Left renal cortex interstitium (tissue), 4 donors: ENCODE measurements at regions not wholly inside any gene's neighbourhood (a gene's known extent, or its start where the extent isn't known, plus 50 kb on each side); places are given as distances from the start of the nearest gene placed in this dataset.

Source experiments
- DNase-seq, 4 donors: peaks; one replicate each; pipeline ENCODE4 v3.0.0-alpha.2; 2013; ENCODE audit warnings: low read depth in 4 of 4, low spot score in 2 of 4, missing footprints in 1 of 4

DNA sequence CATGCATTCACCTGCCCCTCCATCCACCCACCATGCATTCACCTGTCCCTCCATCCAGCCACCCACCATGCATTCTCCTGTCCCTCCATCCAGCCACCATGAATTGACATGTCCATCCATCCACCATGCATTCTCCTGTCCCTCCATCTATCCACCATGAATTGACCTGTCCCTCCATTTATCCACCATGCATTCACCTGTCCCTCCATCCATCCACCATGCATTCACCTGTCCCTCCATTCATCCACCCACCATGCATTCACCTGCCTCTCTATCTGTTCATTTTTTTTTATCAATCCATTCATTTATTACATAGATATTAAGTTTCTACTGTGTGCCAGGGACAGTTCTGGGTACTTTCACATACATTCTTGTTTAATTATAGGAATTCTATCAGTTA, 69.2 kb downstream of the MYCN start:
- DNase-seq: no peak

GRCh38 chr2:16008856-16009255, 68.5 kb downstream of the MYCN start:
- DNase-seq: no peak

DNA sequence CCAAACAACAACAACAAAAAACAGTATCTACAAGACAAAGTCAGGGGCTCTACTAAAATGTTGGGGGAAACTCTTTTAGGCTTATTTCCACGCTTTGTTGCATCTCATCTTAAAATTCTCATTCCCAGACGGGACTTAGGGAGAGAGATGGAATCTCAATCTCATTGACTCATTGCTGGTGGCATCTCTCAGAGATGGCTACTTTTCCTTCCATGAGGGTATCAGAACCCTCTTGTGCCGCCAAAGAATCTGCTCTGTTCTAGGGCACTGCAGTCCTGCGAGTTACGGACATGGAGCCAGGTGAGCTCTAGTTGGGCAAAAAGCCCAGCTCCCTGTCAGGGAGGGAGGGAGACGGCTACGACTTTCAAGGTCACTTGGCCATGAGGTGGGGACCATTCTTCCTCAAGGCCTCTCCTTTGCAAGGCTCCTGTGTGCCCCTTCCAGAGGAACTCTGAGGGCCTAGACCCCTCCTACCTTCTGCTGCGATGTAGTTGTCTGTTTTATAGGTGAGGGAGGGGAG, 68.0 kb downstream of the MYCN start:
- DNase-seq: no peak

GRCh38 chr2:16007167-16007934, 67.0 kb downstream of the MYCN start:
- DNase-seq: no peak

DNA sequence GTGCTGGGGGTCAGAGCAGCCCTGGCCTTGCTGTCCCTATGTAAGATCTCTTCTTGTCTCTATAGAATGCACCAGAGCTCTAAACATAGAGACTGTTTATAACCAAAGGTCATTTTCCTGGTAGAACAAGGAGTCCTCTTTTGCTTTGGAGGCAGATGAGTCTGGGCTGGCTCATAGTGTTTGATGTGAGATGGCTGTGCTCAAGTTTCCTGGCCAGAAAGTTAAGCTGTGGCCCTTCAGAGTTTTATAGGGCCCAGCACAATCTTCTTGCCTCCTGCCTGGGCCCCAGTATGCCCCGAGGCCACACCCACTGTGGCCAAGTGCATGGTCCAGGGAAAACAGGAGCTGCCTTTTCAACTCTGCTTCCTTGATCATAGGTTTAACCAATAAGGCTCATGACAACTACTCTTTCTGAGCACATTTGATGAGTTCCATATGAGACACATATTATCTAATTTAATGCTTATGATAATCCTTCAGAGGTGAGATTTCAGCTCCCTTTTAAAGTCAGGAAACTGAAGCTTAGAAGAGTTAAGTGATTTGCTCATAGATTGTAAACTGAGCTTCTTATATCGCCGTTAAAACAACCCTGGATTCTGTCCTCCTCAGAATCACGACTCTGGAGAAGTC, 66.3 kb downstream of the MYCN start:
- DNase-seq: no peak

DNA sequence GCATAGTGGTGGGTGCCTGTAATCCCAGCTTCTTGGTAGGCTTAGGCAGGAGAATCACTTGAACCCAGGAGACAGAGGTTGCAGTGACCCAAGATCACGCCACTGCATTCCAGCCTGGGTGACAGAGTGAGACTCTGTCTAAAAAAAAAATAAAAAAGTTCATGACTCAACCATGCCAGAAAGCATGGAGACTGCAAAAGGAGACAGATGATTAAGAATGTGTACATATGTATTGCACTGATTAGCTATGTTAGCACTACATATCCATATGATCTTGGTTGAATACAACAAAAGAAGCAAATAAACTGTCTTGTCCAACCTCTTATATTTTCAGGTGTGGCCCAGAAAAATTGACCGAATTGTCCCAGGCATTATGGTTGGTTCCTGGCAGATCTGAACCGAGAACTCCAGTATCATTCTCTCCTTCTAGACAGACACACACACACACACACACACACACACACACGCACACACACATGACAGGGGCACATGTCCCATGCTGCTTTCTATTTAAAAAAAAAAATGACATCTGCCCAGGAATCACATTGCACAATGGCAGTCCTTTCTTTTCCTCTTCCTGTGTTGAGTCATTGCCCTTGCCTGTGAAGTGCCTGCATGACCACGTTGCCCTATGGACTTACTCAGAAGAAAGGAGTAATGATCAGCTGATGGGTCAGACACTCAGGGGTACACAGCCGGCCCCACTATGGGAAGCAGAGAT, 65.6 kb downstream of the MYCN start:
- no peak for DNase-seq

- DNase-seq: no peak
These were observed 65.0 kb downstream of the MYCN start for GRCh38 chr2:16005389-16005788.

DNA sequence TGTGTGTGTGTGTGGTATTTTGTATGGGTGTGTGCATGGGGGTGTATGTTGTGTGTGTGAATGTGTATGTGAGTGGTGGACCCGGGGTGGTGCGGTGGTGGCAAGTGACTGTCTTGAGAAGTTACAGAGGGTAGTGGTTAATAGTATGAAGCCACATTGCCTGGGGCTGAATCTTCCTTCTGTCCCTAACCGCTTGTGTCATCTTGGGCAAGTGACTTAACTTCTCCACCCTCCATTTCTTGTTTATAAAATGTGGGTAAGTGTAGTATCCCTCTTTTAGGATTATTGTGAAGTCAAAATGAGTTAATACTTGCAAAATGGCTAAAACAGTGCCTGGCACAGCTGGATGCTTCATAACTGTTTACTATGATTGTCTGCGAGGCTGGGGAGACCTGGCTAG, 63.5 kb downstream of the MYCN start:
- no peak for DNase-seq

DNA sequence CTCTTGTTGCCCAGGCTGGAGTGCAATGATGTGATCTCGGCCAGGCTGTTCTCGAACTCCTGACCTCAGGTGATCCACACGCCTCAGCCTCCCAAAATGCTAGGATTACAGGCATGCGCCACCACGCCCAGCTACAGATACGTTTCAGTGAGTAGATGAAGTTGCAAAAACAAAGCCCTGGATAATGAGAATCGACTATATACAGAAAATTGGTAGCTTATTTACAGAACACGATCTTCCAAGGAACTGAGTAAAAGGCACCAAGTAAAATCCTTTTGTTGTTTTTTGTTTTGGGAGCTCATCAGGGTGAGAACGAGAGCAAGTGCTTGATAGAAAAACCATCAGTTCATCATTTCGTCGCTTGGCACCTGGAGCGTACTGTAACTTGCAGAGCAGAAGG, 62.8 kb downstream of the MYCN start:
- no peak for DNase-seq

DNA sequence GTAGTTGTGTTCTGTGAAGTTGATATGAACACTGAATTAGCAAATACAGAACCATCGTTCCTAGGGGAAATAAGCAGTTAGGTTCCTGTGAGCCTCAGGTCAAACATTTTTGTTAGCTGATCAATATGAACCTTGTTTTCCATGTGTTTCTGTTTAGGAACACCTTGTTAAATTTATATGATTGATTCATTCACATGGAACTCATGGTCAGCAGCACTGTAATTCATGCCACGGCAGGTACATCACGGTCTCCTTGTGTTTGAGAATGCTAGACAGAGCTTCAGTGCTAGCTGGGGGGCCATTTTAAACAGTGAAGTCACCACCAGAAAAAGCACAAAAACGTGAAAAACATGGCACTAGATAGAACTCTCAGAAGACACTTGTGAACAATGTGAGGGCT, 62.2 kb downstream of the MYCN start:
- no peak for DNase-seq

GRCh38 chr2:16002144-16002543, 61.8 kb downstream of the MYCN start:
- no peak for DNase-seq

GRCh38 chr2:16000642-16001041, 60.3 kb downstream of the MYCN start:
- DNase-seq: no peak

- DNase-seq: no peak
These were observed 59.5 kb downstream of the MYCN start for GRCh38 chr2:15999596-16000469.

- DNase-seq: no peak
These were observed 57.5 kb downstream of the MYCN start for GRCh38 chr2:15997728-15998280.

DNA sequence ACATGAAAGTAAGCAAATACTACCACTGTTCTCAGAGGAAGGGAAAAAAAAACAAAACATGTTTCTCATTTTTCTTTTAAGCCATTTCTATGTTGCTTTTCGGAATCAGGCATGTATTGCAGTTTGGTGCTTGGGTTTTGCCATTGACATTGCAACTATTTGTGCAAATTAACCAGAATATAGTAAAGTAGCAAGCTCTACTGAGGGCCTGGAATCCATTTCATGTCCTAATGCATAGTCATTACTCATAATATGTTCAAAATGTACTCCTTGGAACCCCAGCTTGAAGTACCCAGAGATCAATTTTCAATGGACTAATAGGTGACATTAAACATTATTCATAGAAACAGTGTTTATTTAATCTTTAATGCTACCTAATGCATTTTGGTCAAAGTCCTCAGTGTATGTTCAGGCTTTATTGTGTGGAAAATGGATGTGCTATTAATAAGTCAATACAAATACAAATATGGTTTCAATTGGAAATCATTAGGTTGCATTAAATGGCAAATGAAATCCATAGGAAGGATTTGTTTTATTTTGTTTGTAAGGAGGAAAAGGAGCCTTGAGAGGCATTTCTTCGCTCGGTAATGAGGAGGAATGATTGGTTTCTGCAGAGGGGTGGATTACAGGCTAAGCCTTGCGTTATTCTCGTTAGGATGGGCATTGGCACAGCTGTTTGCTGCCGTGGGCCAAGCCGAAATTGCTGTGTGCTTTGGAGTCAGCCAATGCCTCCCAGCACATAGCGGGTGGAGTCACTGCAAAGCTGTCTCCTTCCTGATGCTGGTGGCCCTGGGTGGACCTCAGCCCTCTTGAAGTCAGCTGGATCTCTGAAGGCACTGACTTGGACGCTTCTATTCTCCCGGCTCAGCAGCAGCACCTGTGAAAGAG, 56.4 kb downstream of the MYCN start:
- no peak for DNase-seq
